Neuron (in vitro differentiated cells): ENCODE measurements at regions not wholly inside any gene's neighbourhood (a gene's known extent, or its start where the extent isn't known, plus 50 kb on each side); places are given as distances from the start of the nearest gene placed in this dataset.

Experiments used
- H2AFZ ChIP-seq: one replicate; pipeline ENCODE4 v1.6.1; 2013; ENCODE audit warnings: low read depth, mild to moderate bottlenecking, inconsistent platforms, low read length, moderate library complexity
- H3K27me3 ChIP-seq: one replicate; pipeline ENCODE4 v1.6.1; 2013; ENCODE audit warnings: low read length; ENCODE audit not compliant: insufficient read depth
- H3K36me3 ChIP-seq: one replicate; pipeline ENCODE4 v1.6.1; 2013; ENCODE audit warnings: low read length; ENCODE audit not compliant: insufficient read depth
- H3K4me1 ChIP-seq: one replicate; pipeline ENCODE4 v1.6.1; 2013; ENCODE audit warnings: low read length; ENCODE audit not compliant: insufficient read depth
- H3K4me3 ChIP-seq: 2 replicates; pipeline ENCODE4 v1.5.1; 2013; ENCODE audit warnings: mild to moderate bottlenecking, low read length, moderate library complexity
- H3K9me3 ChIP-seq: one replicate; pipeline ENCODE4 v1.6.1; 2013; ENCODE audit warnings: low read length

DNA sequence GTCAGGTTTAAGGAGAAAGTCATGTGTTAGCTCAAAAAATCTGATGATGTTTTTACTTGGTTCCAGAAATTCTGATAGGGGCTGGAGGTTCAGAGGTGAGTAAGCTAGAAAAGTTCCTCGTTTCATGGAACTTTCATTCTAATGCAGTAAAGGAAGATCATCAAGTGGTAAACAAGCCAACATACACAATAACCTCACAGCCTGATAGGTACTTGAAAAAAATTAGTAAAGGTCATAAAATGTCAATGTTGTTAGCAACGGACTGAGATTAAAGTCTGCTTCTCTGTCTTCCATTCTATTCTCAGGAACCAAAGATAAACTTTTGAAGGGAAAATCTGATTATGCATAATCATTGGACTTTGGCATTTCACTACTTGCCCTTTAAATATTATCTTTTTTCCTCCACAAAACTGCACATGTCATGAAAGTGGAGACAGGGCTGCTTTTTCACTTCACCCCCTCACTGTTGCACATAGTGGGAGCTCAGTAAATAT is 165.4 kb upstream of the MAF start:
- H3K4me3 ChIP-seq: no peak overlapping the region
- no peaks in the 10 kb centered on the region for H3K36me3 ChIP-seq
- H3K27me3 ChIP-seq: no peaks in the 10 kb centered on the region
- peaks cover 22% of the 10 kb centered on the region for H3K4me1 ChIP-seq
- no peak overlapping the region for H2AFZ ChIP-seq
- H3K9me3 ChIP-seq: no peaks in the 10 kb centered on the region

DNA sequence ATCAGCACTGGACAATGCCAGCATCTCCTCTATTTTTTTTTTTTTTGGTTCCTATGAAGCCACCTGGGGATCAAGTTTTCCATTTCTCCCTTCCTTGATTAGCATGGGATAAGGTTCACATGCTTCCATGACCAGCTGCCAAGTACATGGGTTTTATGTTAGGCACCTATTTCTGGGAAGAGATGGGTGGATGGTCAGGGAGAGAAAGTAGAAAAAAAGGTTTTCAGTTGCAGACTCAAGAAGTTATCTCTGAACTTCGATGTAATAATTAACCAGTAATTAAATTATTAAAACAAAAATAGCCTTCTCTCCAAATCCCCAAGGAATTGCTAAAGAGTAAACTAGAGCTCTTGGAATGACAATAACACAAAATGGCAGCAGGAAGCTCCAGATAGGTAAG is 164.9 kb upstream of the MAF start:
- Histone ChIP-seq H3K27me3 (no peaks in the 10 kb centered on the region), H3K4me1 (peaks cover 19% of the 10 kb centered on the region), H3K36me3 (no peaks in the 10 kb centered on the region), H2AFZ (no peak overlapping the region), H3K9me3 (no peaks in the 10 kb centered on the region), H3K4me3 (no peak overlapping the region)

DNA sequence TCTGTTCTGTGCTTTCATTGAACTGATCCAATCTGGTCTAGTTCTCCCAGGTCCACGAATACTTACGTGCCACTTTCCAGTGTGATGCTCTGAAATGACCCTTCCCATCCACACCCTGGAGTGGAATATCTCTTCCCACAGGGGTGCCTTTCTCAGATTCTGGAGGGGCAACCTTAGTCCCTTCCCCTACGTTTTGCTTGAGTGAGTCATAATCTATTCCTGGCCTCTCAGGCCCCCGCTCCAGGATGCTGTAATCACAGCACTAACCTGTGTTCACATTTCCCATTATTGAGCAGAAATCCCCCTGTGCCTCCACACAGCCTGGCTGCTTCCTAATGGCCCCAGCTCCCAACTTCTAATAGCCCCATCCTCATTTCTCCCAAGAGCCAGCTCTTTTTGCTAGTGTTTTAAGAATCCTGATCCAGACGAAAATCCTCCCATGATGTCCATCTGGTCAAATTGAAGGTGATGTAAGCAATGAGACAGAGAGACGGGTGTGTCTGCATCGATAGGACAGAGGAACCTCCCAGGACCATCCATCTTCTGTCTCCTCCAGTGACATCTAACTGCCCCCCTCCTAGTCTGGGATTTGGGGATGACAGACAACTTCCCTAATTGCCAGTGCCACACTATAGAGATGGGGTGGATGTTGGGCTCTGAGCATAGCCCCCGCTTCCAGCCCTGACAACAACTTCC is 164.0 kb upstream of the MAF start:
- H2AFZ ChIP-seq: no peak overlapping the region
- H3K9me3 ChIP-seq: no peaks in the 10 kb centered on the region

DNA sequence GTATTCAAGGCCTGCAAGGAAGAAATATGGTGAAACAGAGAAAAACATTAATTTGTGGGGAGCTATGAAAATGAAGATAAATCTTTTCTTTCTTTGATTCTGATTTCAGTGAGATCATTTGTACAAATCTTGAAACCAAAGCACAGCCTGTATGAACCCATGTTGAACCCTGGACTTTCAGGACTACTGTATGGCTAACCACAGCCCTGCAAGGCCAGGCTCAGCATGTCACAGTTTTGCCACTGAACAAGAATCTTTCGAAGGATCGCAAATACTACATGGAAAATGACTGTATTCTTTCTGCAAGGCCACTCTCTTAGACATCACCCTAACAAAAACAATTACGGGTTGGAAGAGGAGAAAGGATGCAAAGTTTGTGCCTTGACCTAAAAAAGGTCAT is 161.7 kb upstream of the MAF start:
- H3K4me3 ChIP-seq: no peak overlapping the region
- H3K27me3 ChIP-seq: no peaks in the 10 kb centered on the region
- no peaks in the 10 kb centered on the region for H3K36me3 ChIP-seq
- H3K9me3 ChIP-seq: no peaks in the 10 kb centered on the region
- H2AFZ ChIP-seq: no peak overlapping the region
- H3K4me1 ChIP-seq: peaks cover 3% of the 10 kb centered on the region

More for the DNA sequence above, 164.0 kb upstream of the MAF start:
- H3K27me3 ChIP-seq: no peaks in the 10 kb centered on the region
- H3K4me3 ChIP-seq: no peak overlapping the region
- peaks cover 15% of the 10 kb centered on the region for H3K4me1 ChIP-seq
- no peaks in the 10 kb centered on the region for H3K36me3 ChIP-seq

DNA sequence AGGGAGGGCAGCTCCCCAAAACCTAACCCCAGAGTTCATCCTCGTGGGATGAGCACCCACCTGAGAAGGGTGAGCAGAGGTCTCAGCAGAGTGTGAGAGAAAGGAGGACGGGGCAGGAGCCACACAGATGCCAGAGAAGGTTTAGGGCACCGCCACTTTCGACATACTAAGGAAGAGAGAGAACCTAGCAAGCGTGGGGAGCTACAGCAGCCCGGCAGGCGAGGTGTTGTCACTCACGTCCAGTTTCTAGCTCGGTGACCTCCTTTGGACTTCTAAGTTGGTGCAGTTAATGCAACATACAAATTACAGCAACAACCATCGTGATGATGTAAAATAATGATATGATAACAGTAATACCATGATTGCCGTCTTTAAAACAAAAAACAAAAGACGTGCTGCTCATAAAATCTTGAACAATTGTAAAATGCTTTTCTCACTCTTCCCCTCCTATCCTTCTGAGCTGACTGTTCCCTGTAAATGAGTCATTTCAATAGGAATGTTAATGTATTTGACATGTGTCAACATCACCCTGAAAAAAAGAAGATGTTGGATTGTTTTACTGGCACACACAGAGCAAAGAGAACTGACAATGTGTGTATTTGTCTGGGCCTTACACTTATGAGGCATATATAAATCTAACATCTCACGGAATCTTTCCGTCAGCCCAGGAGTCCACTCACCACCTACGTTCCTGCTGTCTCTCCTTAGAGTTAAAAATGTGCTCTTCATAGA is 158.2 kb upstream of the MAF start:
- Histone ChIP-seq H3K4me3 (no peak overlapping the region), H3K4me1 (peaks cover 7% of the 10 kb centered on the region), H3K9me3 (no peaks in the 10 kb centered on the region), H2AFZ (no peak overlapping the region), H3K27me3 (no peaks in the 10 kb centered on the region), H3K36me3 (no peaks in the 10 kb centered on the region)

DNA sequence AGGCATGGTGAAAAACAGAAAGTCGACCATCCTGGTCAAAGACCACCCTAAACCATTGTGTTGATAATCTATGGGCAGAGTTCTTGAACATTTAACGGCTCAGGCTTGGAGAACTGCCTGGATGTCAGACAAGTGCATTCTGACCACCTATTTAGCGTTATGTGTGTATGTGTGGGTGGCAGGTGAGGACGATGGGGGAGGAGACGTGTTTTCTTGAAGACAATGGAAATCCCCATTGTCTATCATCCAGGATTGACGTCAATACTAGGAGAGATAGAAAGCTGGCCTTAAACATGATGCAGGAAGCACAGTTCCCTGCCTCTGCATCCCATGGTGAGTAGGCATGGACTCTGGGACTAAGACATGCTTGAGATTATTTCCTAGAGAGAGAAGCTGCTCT is 157.4 kb upstream of the MAF start:
- H3K36me3 ChIP-seq: no peaks in the 10 kb centered on the region
- no peak overlapping the region for H2AFZ ChIP-seq
- no peaks in the 10 kb centered on the region for H3K27me3 ChIP-seq
- peaks cover 15% of the 10 kb centered on the region for H3K4me1 ChIP-seq
- no peaks in the 10 kb centered on the region for H3K9me3 ChIP-seq
- H3K4me3 ChIP-seq: no peak overlapping the region

DNA sequence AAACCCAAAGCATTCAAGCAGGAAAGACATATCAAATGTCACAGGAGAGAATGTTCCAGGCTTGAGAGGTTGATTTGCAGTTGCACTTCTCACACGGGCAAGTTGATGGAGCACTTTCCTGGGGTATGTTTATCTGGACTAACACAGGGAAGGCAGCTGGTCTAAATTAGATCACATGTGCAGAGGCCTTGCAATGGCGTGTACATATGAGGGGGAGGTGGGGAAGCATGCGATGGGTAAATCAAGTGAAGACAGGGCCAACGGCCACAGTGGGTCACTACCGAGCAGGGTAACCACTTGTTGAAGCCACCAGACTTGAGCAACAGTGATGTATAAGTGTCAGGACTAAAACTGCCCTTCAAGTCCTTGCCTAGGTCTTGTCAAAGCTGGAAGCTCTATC is 156.6 kb upstream of the MAF start:
- no peaks in the 10 kb centered on the region for H3K36me3 ChIP-seq
- H3K4me3 ChIP-seq: no peak overlapping the region
- H3K4me1 ChIP-seq: peaks cover 20% of the 10 kb centered on the region
- no peak overlapping the region for H2AFZ ChIP-seq
- no peaks in the 10 kb centered on the region for H3K9me3 ChIP-seq
- no peaks in the 10 kb centered on the region for H3K27me3 ChIP-seq

DNA sequence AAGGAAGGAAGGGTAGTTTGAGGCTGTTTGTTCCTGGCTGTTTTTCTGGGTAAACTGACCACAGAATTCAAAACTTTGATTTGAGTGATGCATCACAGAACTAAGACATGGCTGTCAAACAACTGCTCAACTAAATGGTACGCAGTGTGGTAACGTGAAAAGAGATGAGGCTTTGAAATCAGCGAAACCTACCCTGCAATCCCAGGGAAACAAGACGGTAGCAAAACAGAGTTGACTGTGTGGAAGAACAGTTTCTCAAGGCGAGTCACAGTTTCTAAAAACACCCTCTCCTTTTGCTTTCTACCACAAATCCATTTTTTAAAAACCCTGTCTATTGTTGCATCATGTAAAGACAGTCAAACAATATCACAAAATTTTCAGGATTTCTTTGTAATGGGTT is 156.0 kb upstream of the MAF start:
- Histone ChIP-seq H2AFZ (no peak overlapping the region), H3K9me3 (no peaks in the 10 kb centered on the region), H3K36me3 (no peaks in the 10 kb centered on the region), H3K4me1 (peaks cover 20% of the 10 kb centered on the region), H3K4me3 (no peak overlapping the region), H3K27me3 (no peaks in the 10 kb centered on the region)

DNA sequence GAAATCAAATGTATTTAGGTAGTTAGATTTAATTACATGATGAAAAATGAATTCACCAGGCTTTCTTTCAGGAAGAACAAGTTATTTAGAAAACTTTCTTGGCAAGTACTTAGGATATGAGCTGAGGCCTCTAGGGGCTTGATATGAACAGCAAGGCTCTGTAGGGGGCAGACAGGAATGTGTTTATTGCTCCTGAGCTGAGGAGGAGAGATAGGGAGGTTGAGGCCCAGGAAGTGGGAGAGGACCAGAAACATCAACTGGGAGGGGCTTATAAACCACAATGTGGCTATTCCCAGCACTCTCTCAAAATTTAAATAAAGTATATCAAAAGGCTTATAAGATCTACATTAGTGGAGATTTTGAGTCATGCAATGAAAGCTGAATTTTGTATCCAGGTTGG is 154.0 kb upstream of the MAF start:
- H3K36me3 ChIP-seq: no peaks in the 10 kb centered on the region
- no peaks in the 10 kb centered on the region for H3K9me3 ChIP-seq
- H3K4me3 ChIP-seq: no peak overlapping the region
- H3K4me1 ChIP-seq: peaks cover 20% of the 10 kb centered on the region
- no peak overlapping the region for H2AFZ ChIP-seq
- H3K27me3 ChIP-seq: no peaks in the 10 kb centered on the region

DNA sequence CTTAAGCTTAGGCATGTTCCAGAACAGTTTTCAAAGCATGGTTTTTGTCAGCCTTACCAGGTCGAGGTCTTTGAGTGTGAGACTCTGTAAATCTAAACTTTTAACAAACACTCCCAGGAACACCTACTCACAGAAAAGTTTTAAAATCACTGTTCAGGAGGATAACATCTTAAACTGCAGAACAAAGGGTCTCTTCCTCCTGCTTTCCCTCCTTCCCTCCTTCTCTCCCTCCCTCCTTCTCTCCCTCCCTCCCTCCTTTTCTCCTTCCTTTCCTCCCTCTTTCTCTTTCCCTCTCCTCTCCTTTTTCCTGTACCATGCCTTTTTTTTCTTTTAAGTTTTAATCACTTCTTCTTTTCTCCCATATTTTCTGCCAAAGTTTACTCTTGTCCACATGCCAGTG is 153.5 kb upstream of the MAF start:
- no peaks in the 10 kb centered on the region for H3K9me3 ChIP-seq
- peaks cover 20% of the 10 kb centered on the region for H3K4me1 ChIP-seq
- no peak overlapping the region for H3K4me3 ChIP-seq
- H3K27me3 ChIP-seq: no peaks in the 10 kb centered on the region
- no peak overlapping the region for H2AFZ ChIP-seq
- H3K36me3 ChIP-seq: no peaks in the 10 kb centered on the region

DNA sequence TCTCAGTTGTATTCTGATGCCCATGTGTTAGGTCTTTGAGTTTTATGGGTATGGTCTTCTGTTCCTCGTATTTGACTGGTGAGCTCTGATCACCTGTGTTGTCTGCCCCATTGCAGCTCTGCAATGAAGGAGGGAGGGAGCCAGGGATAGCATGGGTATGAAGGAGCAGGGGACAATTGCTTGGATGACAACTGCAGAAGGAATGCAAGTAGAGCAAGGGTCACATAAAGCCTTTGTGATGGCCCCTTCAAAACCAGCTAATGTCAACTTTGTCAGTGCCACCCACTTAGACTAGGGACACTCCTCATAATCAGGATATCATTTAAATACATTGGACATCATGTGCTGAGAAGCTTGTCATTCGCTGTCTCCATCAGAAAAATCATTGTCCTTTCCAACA is 152.7 kb upstream of the MAF start:
- no peak overlapping the region for H3K4me3 ChIP-seq

DNA sequence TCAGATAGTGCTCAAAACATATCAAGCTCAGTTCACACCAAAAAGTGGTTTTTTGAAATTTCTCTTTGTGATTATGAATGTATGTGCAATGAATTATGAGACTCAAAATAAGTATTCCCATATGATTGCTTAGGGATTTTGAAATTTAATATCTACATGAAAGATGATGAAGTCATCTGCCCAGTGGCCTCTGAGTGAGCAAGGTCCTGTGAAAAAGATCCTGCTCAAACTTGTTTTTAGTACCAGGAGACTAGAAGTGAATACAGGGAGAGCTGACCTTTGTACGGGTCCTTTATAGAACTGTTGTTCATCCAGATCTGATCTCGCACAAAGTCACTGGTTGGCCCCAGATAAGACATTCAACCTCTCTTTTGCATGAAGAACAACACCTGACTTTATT is 151.9 kb upstream of the MAF start:
- Histone ChIP-seq H2AFZ (no peak overlapping the region), H3K4me1 (peaks cover 17% of the 10 kb centered on the region), H3K36me3 (no peaks in the 10 kb centered on the region), H3K9me3 (no peaks in the 10 kb centered on the region), H3K27me3 (no peaks in the 10 kb centered on the region), H3K4me3 (no peak overlapping the region)

More for the DNA sequence above, 152.7 kb upstream of the MAF start:
- no peak overlapping the region for H2AFZ ChIP-seq
- no peaks in the 10 kb centered on the region for H3K9me3 ChIP-seq
- H3K36me3 ChIP-seq: no peaks in the 10 kb centered on the region
- H3K4me1 ChIP-seq: peaks cover 17% of the 10 kb centered on the region
- no peaks in the 10 kb centered on the region for H3K27me3 ChIP-seq

DNA sequence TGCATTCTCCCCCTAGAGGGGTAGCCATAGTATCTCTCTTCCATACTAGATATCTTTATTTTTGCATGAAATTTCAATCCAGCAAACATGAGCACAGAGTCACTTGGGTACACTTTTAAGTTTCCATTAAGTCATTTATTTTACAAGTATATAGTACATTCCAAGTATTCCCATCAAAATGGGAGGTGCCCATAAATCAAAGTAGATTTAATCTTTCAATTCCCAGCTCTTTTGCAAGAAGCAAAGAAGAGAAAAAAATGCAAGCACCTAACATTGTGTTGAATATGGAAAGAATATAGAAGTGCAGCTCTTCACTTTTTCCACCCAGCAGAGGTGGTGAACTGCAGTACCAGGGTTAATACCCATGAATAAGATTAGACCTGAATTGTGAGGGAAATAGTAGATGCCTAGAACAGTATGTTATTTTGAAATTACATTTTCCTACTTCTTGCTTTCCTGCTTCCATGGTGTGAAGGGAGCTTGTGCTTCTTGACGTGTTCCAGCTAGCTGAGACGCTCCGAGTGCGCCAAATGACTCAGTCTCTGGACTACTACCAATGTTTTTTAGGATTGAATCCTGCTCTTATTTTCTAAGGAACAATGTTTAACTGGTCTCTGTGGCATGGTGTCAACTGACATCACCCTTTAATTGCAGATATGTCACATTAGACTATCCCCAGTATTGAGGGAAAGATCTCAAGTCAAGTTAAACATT is 151.1 kb upstream of the MAF start:
- H3K4me3 ChIP-seq: no peak overlapping the region
- no peak overlapping the region for H2AFZ ChIP-seq
- H3K4me1 ChIP-seq: peaks cover 17% of the 10 kb centered on the region
- H3K36me3 ChIP-seq: no peaks in the 10 kb centered on the region
- H3K9me3 ChIP-seq: no peaks in the 10 kb centered on the region
- no peaks in the 10 kb centered on the region for H3K27me3 ChIP-seq
